AG09309 (cell line): ENCODE measurements at regions not wholly inside any gene's neighbourhood (a gene's known extent, or its start where the extent isn't known, plus 50 kb on each side); places are given as distances from the start of the nearest gene placed in this dataset.
"Not testable (repeated sequence)": the region's sequence is repeated elsewhere in the genome, so short reads cannot be mapped to it uniquely, and the experiment has no call there.

Experiments
- DNase-seq: peaks from one replicate; pipeline ENCODE4 v3.0.0-alpha.2; 2010; ENCODE audit warnings: low read depth
- H3K4me3 ChIP-seq: 2 replicates; pipeline ENCODE4 v1.5.1; 2011; ENCODE audit warnings: mild to moderate bottlenecking, low read depth, low read length, moderate library complexity; ENCODE audit not compliant: control insufficient read depth
- TF ChIP-seq, protein P1 (sequence below): IDR thresholded peaks from 2 replicates; pipeline ENCODE4 v1.5.1; 2011; ENCODE audit warnings: mild to moderate bottlenecking, low read depth, low read length, inconsistent platforms; ENCODE audit not compliant: insufficient read depth, control insufficient read depth; ENCODE audit errors: missing control alignments

- DNase-seq, result no peak
- TF ChIP-seq, protein P1, sequence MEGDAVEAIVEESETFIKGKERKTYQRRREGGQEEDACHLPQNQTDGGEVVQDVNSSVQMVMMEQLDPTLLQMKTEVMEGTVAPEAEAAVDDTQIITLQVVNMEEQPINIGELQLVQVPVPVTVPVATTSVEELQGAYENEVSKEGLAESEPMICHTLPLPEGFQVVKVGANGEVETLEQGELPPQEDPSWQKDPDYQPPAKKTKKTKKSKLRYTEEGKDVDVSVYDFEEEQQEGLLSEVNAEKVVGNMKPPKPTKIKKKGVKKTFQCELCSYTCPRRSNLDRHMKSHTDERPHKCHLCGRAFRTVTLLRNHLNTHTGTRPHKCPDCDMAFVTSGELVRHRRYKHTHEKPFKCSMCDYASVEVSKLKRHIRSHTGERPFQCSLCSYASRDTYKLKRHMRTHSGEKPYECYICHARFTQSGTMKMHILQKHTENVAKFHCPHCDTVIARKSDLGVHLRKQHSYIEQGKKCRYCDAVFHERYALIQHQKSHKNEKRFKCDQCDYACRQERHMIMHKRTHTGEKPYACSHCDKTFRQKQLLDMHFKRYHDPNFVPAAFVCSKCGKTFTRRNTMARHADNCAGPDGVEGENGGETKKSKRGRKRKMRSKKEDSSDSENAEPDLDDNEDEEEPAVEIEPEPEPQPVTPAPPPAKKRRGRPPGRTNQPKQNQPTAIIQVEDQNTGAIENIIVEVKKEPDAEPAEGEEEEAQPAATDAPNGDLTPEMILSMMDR, result no peak
- H3K4me3 ChIP-seq, result no peak overlapping the region
Measured at GRCh38 chr6:144429753-144430152, 144.6 kb downstream of the UTRN start.

GRCh38 chr6:144433446-144433845, 148.3 kb downstream of the UTRN start:
- DNase-seq, H3K4me3 ChIP-seq: not testable (repeated sequence)

GRCh38 chr6:144434308-144434990, 149.3 kb downstream of the UTRN start:
- TF ChIP-seq, protein P1, result no peak
- H3K4me3 ChIP-seq, result no peak overlapping the region
- DNase-seq, result peak; percentile 52

GRCh38 chr6:144435602-144436426, 150.7 kb downstream of the UTRN start:
- no peak overlapping the region for H3K4me3 ChIP-seq
- DNase-seq, result no peak
- TF ChIP-seq, protein P1, result no peak

GRCh38 chr6:144437105-144437504, 152.0 kb downstream of the UTRN start:
- TF ChIP-seq, protein P1, result no peak
- no peak overlapping the region for H3K4me3 ChIP-seq
- no peak for DNase-seq

GRCh38 chr6:144438103-144438502, 153.0 kb downstream of the UTRN start:
- DNase-seq, result no peak
- TF ChIP-seq, protein P1, result no peak
- no peak overlapping the region for H3K4me3 ChIP-seq

DNA sequence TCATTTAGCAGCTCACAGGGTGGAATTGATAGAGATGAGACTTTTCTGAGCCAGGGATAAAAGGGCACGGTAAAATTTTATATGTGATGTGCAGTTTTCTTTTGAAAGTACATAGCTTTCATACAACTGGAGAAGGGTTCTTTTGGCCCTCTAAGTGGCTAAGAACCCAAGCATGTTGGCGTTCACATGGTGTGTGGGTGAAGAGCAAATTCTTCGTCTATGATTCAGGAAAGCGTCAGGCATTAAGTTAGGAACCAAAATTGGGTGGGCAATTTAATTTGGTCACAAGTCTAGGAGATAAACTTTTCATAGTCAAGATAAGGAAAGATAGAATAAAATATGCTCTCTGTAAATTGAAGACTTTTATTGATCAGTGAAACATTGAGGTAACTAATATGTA, 153.9 kb downstream of the UTRN start:
- DNase-seq, result no peak
- TF ChIP-seq, protein P1, result no peak
- no peak overlapping the region for H3K4me3 ChIP-seq

- DNase-seq, H3K4me3 ChIP-seq: not testable (repeated sequence)
Measured at GRCh38 chr6:144441801-144442200, 156.7 kb downstream of the UTRN start.
